HG03103 (cell line): ENCODE measurements at regions not wholly inside any gene's neighbourhood (a gene's known extent, or its start where the extent isn't known, plus 50 kb on each side); places are given as distances from the start of the nearest gene placed in this dataset.
"Not testable (repeated sequence)": the region's sequence is repeated elsewhere in the genome, so short reads cannot be mapped to it uniquely, and the experiment has no call there.

ENCODE experiments used
- ATAC-seq: cut with Tn5 transposase; IDR thresholded peaks from one replicate; pipeline ENCODE4 v1.9.1; 2021; ENCODE audit warnings: low read depth; ENCODE audit not compliant: unreplicated experiment

- ATAC-seq: no peak
These were observed 90.7 kb upstream of the TNP1 start for GRCh38 chr2:216950547-216950946.

GRCh38 chr2:216949700-216950413 is 90.0 kb upstream of the TNP1 start:
- no peak for ATAC-seq

GRCh38 chr2:216947055-216947454 is 87.2 kb upstream of the TNP1 start:
- no peak for ATAC-seq

GRCh38 chr2:216944733-216945132 is 84.9 kb upstream of the TNP1 start:
- no peak for ATAC-seq

- no peak for ATAC-seq
These were observed 83.2 kb upstream of the TNP1 start for GRCh38 chr2:216943109-216943508.

GRCh38 chr2:216942465-216942864 is 82.6 kb upstream of the TNP1 start:
- no peak for ATAC-seq

- no peak for ATAC-seq
These were observed 82.2 kb upstream of the TNP1 start for GRCh38 chr2:216942016-216942415.

GRCh38 chr2:216936954-216937357 is 77.1 kb upstream of the TNP1 start:
- no peak for ATAC-seq

GRCh38 chr2:216934623-216935022 is 74.8 kb upstream of the TNP1 start:
- no peak for ATAC-seq

GRCh38 chr2:216934151-216934550 is 74.3 kb upstream of the TNP1 start:
- ATAC-seq: no peak

- no peak for ATAC-seq
These were observed 73.1 kb upstream of the TNP1 start for GRCh38 chr2:216932863-216933548.

GRCh38 chr2:216932113-216932862 is 72.4 kb upstream of the TNP1 start:
- ATAC-seq: no peak

GRCh38 chr2:216930716-216931115 is 70.9 kb upstream of the TNP1 start:
- no peak for ATAC-seq

- not testable (repeated sequence) for ATAC-seq
These were observed 69.5 kb upstream of the TNP1 start for GRCh38 chr2:216929338-216929737.

GRCh38 chr2:216927163-216927562 is 67.3 kb upstream of the TNP1 start:
- no peak for ATAC-seq

- ATAC-seq: no peak
These were observed 65.9 kb upstream of the TNP1 start for GRCh38 chr2:216925636-216926366.

- ATAC-seq: no peak
These were observed 65.1 kb upstream of the TNP1 start for GRCh38 chr2:216925006-216925405.

GRCh38 chr2:216923706-216924105 is 63.8 kb upstream of the TNP1 start:
- ATAC-seq: no peak

GRCh38 chr2:216922175-216922780 is 62.4 kb upstream of the TNP1 start:
- ATAC-seq: no peak

- no peak for ATAC-seq
These were observed 61.1 kb upstream of the TNP1 start for GRCh38 chr2:216920937-216921456.
